ENCODE measurements at regions not wholly inside any gene's neighbourhood (a gene's known extent, or its start where the extent isn't known, plus 50 kb on each side); places are given as distances from the start of the nearest gene placed in this dataset.

DNA sequence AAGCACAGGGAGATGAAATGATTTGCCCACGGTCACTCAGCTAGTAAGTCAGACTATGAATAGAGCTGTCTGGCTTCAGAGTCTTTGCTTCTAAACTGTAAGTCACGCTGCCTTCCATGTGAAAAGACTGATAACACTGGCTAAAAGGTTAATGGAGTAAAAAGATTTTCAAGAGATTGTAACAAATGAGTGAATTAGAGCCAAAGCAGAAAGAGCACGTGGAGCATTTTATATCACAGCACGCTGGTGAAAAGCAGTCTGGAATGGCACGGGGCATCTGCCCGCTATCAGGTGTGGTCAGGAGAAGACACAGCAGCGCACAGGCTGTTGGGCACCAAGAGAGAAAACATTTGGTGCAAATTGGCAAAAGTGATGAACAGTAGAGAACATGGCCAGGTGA is 144.8 kb upstream of the GALNT2 start:
- TF ChIP-seq, protein P1, sequence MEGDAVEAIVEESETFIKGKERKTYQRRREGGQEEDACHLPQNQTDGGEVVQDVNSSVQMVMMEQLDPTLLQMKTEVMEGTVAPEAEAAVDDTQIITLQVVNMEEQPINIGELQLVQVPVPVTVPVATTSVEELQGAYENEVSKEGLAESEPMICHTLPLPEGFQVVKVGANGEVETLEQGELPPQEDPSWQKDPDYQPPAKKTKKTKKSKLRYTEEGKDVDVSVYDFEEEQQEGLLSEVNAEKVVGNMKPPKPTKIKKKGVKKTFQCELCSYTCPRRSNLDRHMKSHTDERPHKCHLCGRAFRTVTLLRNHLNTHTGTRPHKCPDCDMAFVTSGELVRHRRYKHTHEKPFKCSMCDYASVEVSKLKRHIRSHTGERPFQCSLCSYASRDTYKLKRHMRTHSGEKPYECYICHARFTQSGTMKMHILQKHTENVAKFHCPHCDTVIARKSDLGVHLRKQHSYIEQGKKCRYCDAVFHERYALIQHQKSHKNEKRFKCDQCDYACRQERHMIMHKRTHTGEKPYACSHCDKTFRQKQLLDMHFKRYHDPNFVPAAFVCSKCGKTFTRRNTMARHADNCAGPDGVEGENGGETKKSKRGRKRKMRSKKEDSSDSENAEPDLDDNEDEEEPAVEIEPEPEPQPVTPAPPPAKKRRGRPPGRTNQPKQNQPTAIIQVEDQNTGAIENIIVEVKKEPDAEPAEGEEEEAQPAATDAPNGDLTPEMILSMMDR (IDR thresholded peaks at IDR 0.05): no peak
- TF ChIP-seq POLR2A (IDR thresholded peaks at IDR 0.05): no peak

Measured in stomach (tissue), 4 donors.